Ascending aorta (tissue), 2 donors: ENCODE measurements at regions not wholly inside any gene's neighbourhood (a gene's known extent, or its start where the extent isn't known, plus 50 kb on each side); places are given as distances from the start of the nearest gene placed in this dataset.

Experiments
- DNase-seq, 2 donors: peaks; one replicate each; pipeline ENCODE4 v3.0.0-alpha.2; 2019; ENCODE audit warnings: low spot score in 2 of 2
- H3K27ac ChIP-seq, 2 donors: fragments of 200-600 bp; sonication (generic); one replicate each; pipeline ENCODE4 v1.5.1; 2016 to 2017; ENCODE audit warnings: mild to moderate bottlenecking in 1 of 2
- H3K27me3 ChIP-seq: fragments of 200-600 bp; sonication (generic); one replicate; pipeline ENCODE4 v1.5.1; 2017
- H3K36me3 ChIP-seq, 2 donors: fragments of 200-600 bp; sonication (generic); one replicate each; pipeline ENCODE4 v1.5.1; 2016
- H3K4me1 ChIP-seq, 2 donors: fragments of 200-600 bp; sonication (generic); one replicate each; pipeline ENCODE4 v1.5.1; 2016 to 2017; ENCODE audit warnings: mild to moderate bottlenecking in 1 of 2
- H3K4me3 ChIP-seq, 2 donors: fragments of 200-600 bp; sonication (generic); one replicate each; pipeline ENCODE4 v1.5.1; 2016 to 2017; ENCODE audit warnings: mild to moderate bottlenecking in 1 of 2
- H3K9me3 ChIP-seq, 2 donors: fragments of 200-600 bp; sonication (generic); one replicate each; pipeline ENCODE4 v1.5.1; 2016
- CTCF ChIP-seq, 3 experiments: fragments of 200-600 bp in 2 of 3; fragments of 450-650 bp in 1 of 3; sonication (generic) in 2 of 3; IDR thresholded peaks; one replicate each; pipeline ENCODE4 v1.5.1; 2016 to 2019; ENCODE audit warnings: antibody characterized with exemption in 3 of 3, mild to moderate bottlenecking in 1 of 3, moderate library complexity in 1 of 3
- intact Hi-C: fragments of 100-400 bp; cut with DNase I; formaldehyde crosslinking; loops from one replicate; pipeline ENCODE4 v1.15.1; 2023

GRCh38 chr10:128874331-128874730, 592.7 kb upstream of the MGMT start:
- no peaks in the 10 kb centered on the region for H3K36me3 ChIP-seq
- no peak overlapping the region for H3K4me3 ChIP-seq
- intact Hi-C loops: no loop called here
- H3K9me3 ChIP-seq: no peaks in the 10 kb centered on the region
- DNase-seq: no peak
- TF ChIP-seq CTCF (IDR thresholded peaks at IDR 0.05): no peak
- no peak overlapping the region for H3K27ac ChIP-seq
- H3K4me1 ChIP-seq: no peaks in the 10 kb centered on the region
- H3K27me3 ChIP-seq: no peaks in the 10 kb centered on the region

- DNase-seq: no peak
- no peak overlapping the region for H3K4me3 ChIP-seq
- no peaks in the 10 kb centered on the region for H3K27me3 ChIP-seq
- TF ChIP-seq CTCF (IDR thresholded peaks at IDR 0.05): no peak
- H3K27ac ChIP-seq: no peak overlapping the region
- no peaks in the 10 kb centered on the region for H3K36me3 ChIP-seq
- intact Hi-C loops: no loop called here
- no peaks in the 10 kb centered on the region for H3K9me3 ChIP-seq
- no peaks in the 10 kb centered on the region for H3K4me1 ChIP-seq
These were observed 591.9 kb upstream of the MGMT start for GRCh38 chr10:128875030-128875744.

- Histone ChIP-seq H3K9me3 (no peaks in the 10 kb centered on the region), H3K27me3 (no peaks in the 10 kb centered on the region), H3K4me3 (no peak overlapping the region), H3K36me3 (no peaks in the 10 kb centered on the region), H3K4me1 (no peaks in the 10 kb centered on the region), H3K27ac (no peak overlapping the region)
- TF ChIP-seq CTCF (IDR thresholded peaks at IDR 0.05): no peak
- DNase-seq: no peak
- intact Hi-C loops: no loop called here
These were observed 590.9 kb upstream of the MGMT start for GRCh38 chr10:128875956-128876736.

GRCh38 chr10:128877141-128877540, 589.9 kb upstream of the MGMT start:
- no peak for TF ChIP-seq CTCF (IDR thresholded peaks at IDR 0.05)
- Histone ChIP-seq H3K27me3 (no peaks in the 10 kb centered on the region), H3K27ac (no peak overlapping the region), H3K36me3 (no peaks in the 10 kb centered on the region), H3K9me3 (no peaks in the 10 kb centered on the region), H3K4me3 (no peak overlapping the region), H3K4me1 (no peaks in the 10 kb centered on the region)
- no peak for DNase-seq
- intact Hi-C loops: no loop called here

GRCh38 chr10:128877936-128878335, 589.1 kb upstream of the MGMT start:
- Histone ChIP-seq H3K27me3 (no peaks in the 10 kb centered on the region), H3K4me3 (no peak overlapping the region), H3K4me1 (no peaks in the 10 kb centered on the region), H3K27ac (no peak overlapping the region), H3K9me3 (no peaks in the 10 kb centered on the region), H3K36me3 (no peaks in the 10 kb centered on the region)
- intact Hi-C loops: no loop called here
- no peak for DNase-seq
- no peak for TF ChIP-seq CTCF (IDR thresholded peaks at IDR 0.05)
